MG63 (cell line): ENCODE measurements at regions not wholly inside any gene's neighbourhood (a gene's known extent, or its start where the extent isn't known, plus 50 kb on each side); places are given as distances from the start of the nearest gene placed in this dataset.
"Not testable (repeated sequence)": the region's sequence is repeated elsewhere in the genome, so short reads cannot be mapped to it uniquely, and the experiment has no call there.

Experiments used
- DNase-seq: peaks from one replicate; pipeline ENCODE4 v3.0.0-alpha.2; 2020
- H3K27me3 ChIP-seq: fragments of 250-450 bp; sonication (Bioruptor Pico); 2 replicates; pipeline ENCODE4 v1.5.1; 2020; ENCODE audit warnings: mild to moderate bottlenecking, moderate library complexity
- H3K36me3 ChIP-seq: fragments of 250-450 bp; sonication (Bioruptor Pico); 2 replicates; pipeline ENCODE4 v1.5.1; 2020; ENCODE audit warnings: mild to moderate bottlenecking, moderate library complexity
- H3K4me3 ChIP-seq: fragments of 250-450 bp; sonication (Bioruptor Pico); 2 replicates; pipeline ENCODE4 v1.5.1; 2020; ENCODE audit warnings: mild to moderate bottlenecking, moderate library complexity
- H3K9me3 ChIP-seq: fragments of 250-450 bp; sonication (Bioruptor Pico); 2 replicates; pipeline ENCODE4 v1.5.1; 2020; ENCODE audit warnings: mild to moderate bottlenecking, moderate library complexity

GRCh38 chr18:1056404-1056803, 151.7 kb downstream of the ADCYAP1 start:
- no peaks in the 10 kb centered on the region for H3K27me3 ChIP-seq
- DNase-seq: no peak
- no peaks in the 10 kb centered on the region; the same call in 1 of the 2 replicates for H3K9me3 ChIP-seq
- no peaks in the 10 kb centered on the region for H3K36me3 ChIP-seq
- H3K4me3 ChIP-seq: no peak overlapping the region

GRCh38 chr18:1057367-1057766, 152.7 kb downstream of the ADCYAP1 start:
- Histone ChIP-seq H3K9me3 (no peaks in the 10 kb centered on the region; the same call in 1 of the 2 replicates), H3K36me3 (no peaks in the 10 kb centered on the region), H3K27me3 (no peaks in the 10 kb centered on the region), H3K4me3 (no peak overlapping the region)
- no peak for DNase-seq

GRCh38 chr18:1062588-1062987, 157.9 kb downstream of the ADCYAP1 start:
- Histone ChIP-seq H3K27me3 (no peaks in the 10 kb centered on the region), H3K9me3 (no peaks in the 10 kb centered on the region), H3K36me3 (no peaks in the 10 kb centered on the region), H3K4me3 (no peak overlapping the region)
- DNase-seq: no peak

GRCh38 chr18:1075322-1075721, 170.7 kb downstream of the ADCYAP1 start:
- Histone ChIP-seq H3K27me3 (no peaks in the 10 kb centered on the region), H3K9me3 (no peaks in the 10 kb centered on the region), H3K4me3 (no peak overlapping the region), H3K36me3 (no peaks in the 10 kb centered on the region)
- DNase-seq: no peak

- no peaks in the 10 kb centered on the region for H3K9me3 ChIP-seq
- no peak for DNase-seq
- no peaks in the 10 kb centered on the region for H3K27me3 ChIP-seq
- no peaks in the 10 kb centered on the region for H3K36me3 ChIP-seq
- H3K4me3 ChIP-seq: no peak overlapping the region
Observed at GRCh38 chr18:1075876-1076275, 171.2 kb downstream of the ADCYAP1 start.

- Histone ChIP-seq H3K36me3 (no peaks in the 10 kb centered on the region), H3K4me3 (no peak overlapping the region), H3K27me3 (no peaks in the 10 kb centered on the region), H3K9me3 (no peaks in the 10 kb centered on the region)
- DNase-seq: no peak
Observed at GRCh38 chr18:1078301-1078700, 173.6 kb downstream of the ADCYAP1 start.

GRCh38 chr18:1083675-1084074, 179.0 kb downstream of the ADCYAP1 start:
- H3K27me3 ChIP-seq, H3K36me3 ChIP-seq, H3K4me3 ChIP-seq, DNase-seq, H3K9me3 ChIP-seq: not testable (repeated sequence)

- no peak overlapping the region for H3K4me3 ChIP-seq
- no peak for DNase-seq
- H3K36me3 ChIP-seq: no peaks in the 10 kb centered on the region
- no peaks in the 10 kb centered on the region for H3K27me3 ChIP-seq
- peaks cover 2% of the 10 kb centered on the region; the same call in 1 of the 2 replicates for H3K9me3 ChIP-seq
Observed at GRCh38 chr18:1090758-1091157, 186.1 kb downstream of the ADCYAP1 start.

GRCh38 chr18:1092228-1092627, 187.6 kb downstream of the ADCYAP1 start:
- DNase-seq: no peak
- no peaks in the 10 kb centered on the region for H3K27me3 ChIP-seq

GRCh38 chr18:1094409-1094808, 189.7 kb downstream of the ADCYAP1 start:
- H3K36me3 ChIP-seq: no peaks in the 10 kb centered on the region
- H3K9me3 ChIP-seq: peaks cover 2% of the 10 kb centered on the region; the same call in 1 of the 2 replicates
- H3K27me3 ChIP-seq: no peaks in the 10 kb centered on the region
- peak; percentile 70 for DNase-seq
- H3K4me3 ChIP-seq: no peak overlapping the region

More at GRCh38 chr18:1092228-1092627, 187.6 kb downstream of the ADCYAP1 start:
- H3K9me3 ChIP-seq: peaks cover 4% of the 10 kb centered on the region
- H3K36me3 ChIP-seq: no peaks in the 10 kb centered on the region
- H3K4me3 ChIP-seq: no peak overlapping the region

- H3K4me3 ChIP-seq, DNase-seq, H3K36me3 ChIP-seq, H3K27me3 ChIP-seq, H3K9me3 ChIP-seq: not testable (repeated sequence)
Observed at GRCh38 chr18:1097991-1098735, 193.5 kb downstream of the ADCYAP1 start.

GRCh38 chr18:1102848-1103247, 198.2 kb downstream of the ADCYAP1 start:
- no peak for DNase-seq
- Histone ChIP-seq H3K36me3 (no peaks in the 10 kb centered on the region), H3K9me3 (0 out of 2 replicates have a peak, but pooled peaks cover 3% of the 10 kb centered on the region), H3K4me3 (no peak overlapping the region), H3K27me3 (no peaks in the 10 kb centered on the region)

GRCh38 chr18:1103537-1103936, 198.9 kb downstream of the ADCYAP1 start:
- H3K4me3 ChIP-seq: no peak overlapping the region
- DNase-seq: no peak
- H3K9me3 ChIP-seq: 0 out of 2 replicates have a peak, but pooled peaks cover 3% of the 10 kb centered on the region
- H3K36me3 ChIP-seq: no peaks in the 10 kb centered on the region
- H3K27me3 ChIP-seq: no peaks in the 10 kb centered on the region

GRCh38 chr18:1104181-1104881, 199.7 kb downstream of the ADCYAP1 start:
- H3K9me3 ChIP-seq: 0 out of 2 replicates have a peak, but pooled peaks cover 3% of the 10 kb centered on the region
- peak; percentile 41 for DNase-seq
- H3K4me3 ChIP-seq: no peak overlapping the region

GRCh38 chr18:1124495-1124894, 219.8 kb downstream of the ADCYAP1 start:
- no peak overlapping the region for H3K4me3 ChIP-seq
- no peak for DNase-seq
- peaks cover 2% of the 10 kb centered on the region; the same call in 1 of the 2 replicates for H3K9me3 ChIP-seq
- no peaks in the 10 kb centered on the region for H3K36me3 ChIP-seq
- no peaks in the 10 kb centered on the region for H3K27me3 ChIP-seq

More at GRCh38 chr18:1104181-1104881, 199.7 kb downstream of the ADCYAP1 start:
- Histone ChIP-seq H3K27me3 (no peaks in the 10 kb centered on the region), H3K36me3 (no peaks in the 10 kb centered on the region)

- Histone ChIP-seq H3K4me3 (no peak overlapping the region), H3K27me3 (no peaks in the 10 kb centered on the region), H3K9me3 (no peaks in the 10 kb centered on the region), H3K36me3 (no peaks in the 10 kb centered on the region)
- DNase-seq: no peak
Observed at GRCh38 chr18:1133541-1133940, 228.9 kb downstream of the ADCYAP1 start.

- no peaks in the 10 kb centered on the region for H3K27me3 ChIP-seq
- DNase-seq: no peak
Observed at GRCh38 chr18:1147730-1148129, 243.1 kb downstream of the ADCYAP1 start.

GRCh38 chr18:1149709-1150108, 245.0 kb downstream of the ADCYAP1 start:
- Histone ChIP-seq H3K27me3 (no peaks in the 10 kb centered on the region), H3K4me3 (no peak overlapping the region), H3K9me3 (no peaks in the 10 kb centered on the region), H3K36me3 (no peaks in the 10 kb centered on the region)
- no peak for DNase-seq

More at GRCh38 chr18:1147730-1148129, 243.1 kb downstream of the ADCYAP1 start:
- H3K9me3 ChIP-seq: no peaks in the 10 kb centered on the region
- H3K36me3 ChIP-seq: no peaks in the 10 kb centered on the region
- no peak overlapping the region for H3K4me3 ChIP-seq
